Myocyte (in vitro differentiated cells): ENCODE measurements at regions not wholly inside any gene's neighbourhood (a gene's known extent, or its start where the extent isn't known, plus 50 kb on each side); places are given as distances from the start of the nearest gene placed in this dataset.

Experiments used
- DNase-seq: peaks from one replicate; pipeline ENCODE4 v3.0.0-alpha.2; 2012; ENCODE audit warnings: low read depth

DNA sequence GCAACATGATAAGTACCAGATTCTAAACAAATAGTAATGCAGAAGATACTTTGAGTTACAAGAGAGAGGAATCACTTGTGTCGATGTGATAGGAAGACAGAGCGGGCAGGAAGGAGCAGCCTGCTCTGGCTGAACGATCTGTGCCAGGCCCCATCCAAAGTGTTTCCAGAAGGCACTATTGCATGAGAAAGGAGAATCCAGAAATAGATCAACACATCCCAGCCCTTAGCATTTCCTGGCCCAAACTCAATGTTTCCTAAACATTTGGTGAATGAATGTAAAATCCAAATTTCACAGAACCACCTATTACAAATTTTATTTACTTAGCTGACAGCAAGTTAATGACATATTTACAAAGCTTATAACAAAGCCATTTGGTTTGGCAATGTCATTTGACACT is 257.2 kb downstream of the TXNL1 start:
- DNase-seq = no peak

DNA sequence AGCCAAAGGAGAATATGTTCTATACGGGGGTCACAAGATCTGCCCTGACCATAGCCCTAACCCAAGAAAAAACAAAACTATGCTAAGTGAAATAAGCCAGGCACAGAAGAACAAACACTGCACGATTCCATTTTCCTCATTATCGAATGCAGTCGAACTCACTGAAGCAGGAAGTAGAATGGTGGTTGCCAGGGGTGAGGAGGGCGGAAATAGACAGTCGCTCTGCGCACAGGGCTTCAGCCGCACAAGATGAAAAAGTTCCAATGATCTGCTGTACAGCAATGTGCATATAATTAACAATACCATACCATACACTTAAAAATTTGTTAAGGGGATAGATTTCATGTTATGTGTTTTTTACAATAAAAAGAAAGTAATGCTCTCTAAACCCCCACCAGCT is 257.7 kb downstream of the TXNL1 start:
- DNase-seq = no peak

DNA sequence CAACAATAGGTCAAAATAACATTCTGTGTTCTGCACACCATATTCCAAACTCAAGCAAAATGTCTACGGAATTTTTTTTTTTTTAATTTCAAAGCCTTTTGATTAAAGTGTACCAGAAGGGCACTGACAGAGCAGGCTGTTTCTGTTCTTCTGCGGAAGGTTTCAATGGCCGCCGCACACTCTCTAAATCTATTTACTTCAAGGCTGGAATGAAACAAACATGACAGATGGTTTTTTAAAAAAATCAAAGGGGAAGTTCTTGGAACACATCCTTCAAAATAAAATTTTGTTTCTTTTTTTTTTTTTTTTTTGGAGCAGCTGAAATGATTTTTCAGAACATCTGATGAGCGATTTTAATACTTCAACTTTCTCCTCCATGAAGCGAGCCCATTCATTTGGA is 259.1 kb downstream of the TXNL1 start:
- no peak for DNase-seq

DNA sequence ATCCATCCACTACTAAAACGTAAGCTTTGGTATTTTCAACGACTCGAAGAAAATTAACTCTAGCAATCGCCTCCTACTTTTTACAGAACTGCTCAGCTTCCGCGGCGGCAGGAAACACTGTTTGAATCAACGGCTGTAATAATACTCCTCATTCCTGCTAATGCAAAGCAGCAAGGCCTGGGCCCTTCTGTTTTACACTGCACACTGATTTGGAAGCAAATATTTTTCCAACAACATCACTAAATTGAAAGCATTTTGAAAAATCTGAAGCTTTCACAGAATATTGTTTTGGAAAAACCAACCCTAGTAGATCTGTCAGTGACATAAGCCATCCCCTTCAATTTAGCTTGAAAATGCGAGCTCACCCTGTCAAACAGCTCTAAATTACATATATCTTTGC is 261.2 kb downstream of the TXNL1 start:
- DNase-seq = no peak

DNA sequence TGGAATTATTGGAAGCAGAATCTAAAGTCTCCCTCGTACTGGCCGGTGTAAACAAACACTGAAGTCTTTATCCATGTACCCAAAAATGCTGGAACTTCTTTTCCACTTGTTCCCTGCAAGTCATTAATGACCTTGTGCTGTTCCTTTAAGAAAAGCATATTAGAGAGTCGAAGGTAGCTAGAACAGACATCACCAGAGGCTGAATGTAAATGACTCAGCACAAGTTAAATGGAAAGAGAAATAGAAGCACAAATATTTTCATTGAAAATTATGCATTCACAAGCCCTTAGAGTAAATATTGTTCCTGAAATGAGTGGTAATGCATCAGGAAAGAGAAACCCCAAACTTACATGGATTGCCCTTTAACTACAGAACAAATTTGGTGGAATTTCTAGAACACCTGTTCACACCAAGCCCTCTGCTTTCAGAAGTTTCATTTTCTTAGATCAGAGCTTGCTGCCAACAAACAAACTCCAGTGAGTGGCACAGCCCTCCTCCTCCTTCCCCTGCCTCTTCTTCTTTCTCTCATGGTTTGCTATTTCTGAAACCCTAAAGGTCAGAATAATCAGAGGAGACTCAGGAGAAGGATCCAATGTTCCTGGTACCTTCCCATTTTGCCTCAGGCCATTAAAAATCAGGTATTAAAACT is 264.3 kb downstream of the TXNL1 start:
- no peak for DNase-seq

DNA sequence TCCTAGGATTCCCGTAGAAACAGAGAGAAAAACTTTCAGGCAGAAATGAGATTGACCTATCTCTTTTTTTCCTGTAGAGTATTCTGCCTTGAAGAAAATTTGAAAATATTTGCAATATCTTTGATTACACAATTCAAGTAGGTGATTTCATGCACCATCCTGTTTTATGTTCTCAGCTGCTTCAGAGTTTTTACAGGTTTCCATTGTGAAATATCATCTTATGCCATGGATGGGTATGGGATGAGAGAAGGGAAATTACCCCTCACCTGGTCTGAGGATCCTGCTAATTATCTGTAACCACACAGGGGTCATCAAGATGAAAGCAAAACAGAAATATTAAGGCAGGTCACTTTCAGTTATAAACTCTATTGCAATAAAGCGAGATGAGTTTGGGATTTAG is 264.8 kb downstream of the TXNL1 start:
- DNase-seq = no peak

DNA sequence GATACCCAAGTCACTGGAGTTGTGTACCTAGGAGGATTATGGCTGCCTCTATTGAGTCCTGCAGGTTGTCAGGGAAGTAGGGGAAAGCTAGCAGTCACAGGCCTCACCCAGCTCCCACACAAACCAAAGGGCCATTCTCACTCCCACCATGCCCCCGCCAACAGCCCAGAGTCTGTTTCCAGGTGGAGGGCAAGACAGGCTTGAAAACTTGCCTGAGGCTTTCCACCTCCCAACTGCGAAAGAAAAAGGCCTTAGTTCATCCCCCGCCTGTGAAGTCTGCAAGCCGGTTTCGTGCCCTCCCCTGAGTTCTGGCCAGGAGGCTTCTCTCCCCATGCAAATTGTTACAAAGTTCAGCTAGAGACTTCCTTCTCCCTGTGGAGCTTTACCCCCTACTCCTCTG is 270.3 kb downstream of the TXNL1 start:
- no peak for DNase-seq

DNA sequence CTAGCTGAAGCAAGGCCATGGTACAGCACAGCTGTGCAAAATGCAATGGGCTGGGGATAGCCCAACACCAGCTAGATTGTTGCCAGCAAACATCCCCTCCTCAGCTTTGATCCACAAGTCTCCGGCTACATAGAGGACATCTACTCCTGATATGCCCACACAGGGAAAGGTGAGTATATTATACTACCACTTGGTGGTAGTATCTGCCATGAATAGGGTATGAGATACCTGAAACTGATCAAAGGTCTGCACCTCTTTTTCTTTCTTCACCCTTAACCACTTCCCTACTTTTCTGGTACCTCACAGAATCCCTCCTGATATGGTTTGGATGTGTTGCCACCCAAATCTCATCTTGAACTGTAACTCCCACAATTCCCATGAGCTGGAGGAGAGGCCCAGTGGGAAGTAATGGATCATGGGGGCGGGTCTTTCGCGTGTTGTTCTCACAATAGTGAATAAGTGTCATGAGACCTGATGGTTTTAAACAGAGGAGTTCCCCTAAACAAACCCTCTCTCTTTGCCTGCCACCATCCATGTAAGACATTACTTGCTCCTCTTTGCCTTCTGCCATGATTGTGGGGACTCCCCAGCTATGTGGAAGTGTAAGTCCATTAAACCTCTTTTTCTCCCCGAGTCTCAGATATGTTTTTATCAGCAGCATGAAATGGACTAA is 279.6 kb downstream of the TXNL1 start:
- no peak for DNase-seq

DNA sequence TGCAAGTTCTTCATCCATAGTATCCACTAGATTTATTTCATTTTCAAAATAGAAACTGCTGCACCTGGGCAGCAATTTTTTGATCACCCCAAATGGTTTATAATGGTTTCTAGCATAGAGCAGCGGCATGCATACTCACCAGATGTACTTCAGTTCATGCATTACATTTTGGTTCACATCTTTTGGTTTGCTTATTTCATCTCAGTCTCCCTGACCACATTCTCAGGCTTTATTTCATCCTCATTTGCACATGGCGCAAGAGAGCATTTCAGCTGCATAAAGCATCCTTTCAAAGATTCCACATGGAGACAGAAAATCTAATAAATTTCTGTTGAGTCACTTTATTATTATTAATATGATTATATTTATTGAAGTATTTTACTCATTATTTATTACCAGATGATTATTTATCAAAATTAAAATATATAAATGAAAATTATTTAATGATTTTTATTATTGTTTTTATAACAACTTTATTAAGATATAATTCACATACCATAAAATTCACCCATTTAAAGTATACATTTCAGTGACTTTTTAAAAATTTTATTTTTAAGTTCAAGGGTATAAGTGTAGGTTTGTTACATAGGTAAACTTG is 284.6 kb downstream of the TXNL1 start:
- no peak for DNase-seq

DNA sequence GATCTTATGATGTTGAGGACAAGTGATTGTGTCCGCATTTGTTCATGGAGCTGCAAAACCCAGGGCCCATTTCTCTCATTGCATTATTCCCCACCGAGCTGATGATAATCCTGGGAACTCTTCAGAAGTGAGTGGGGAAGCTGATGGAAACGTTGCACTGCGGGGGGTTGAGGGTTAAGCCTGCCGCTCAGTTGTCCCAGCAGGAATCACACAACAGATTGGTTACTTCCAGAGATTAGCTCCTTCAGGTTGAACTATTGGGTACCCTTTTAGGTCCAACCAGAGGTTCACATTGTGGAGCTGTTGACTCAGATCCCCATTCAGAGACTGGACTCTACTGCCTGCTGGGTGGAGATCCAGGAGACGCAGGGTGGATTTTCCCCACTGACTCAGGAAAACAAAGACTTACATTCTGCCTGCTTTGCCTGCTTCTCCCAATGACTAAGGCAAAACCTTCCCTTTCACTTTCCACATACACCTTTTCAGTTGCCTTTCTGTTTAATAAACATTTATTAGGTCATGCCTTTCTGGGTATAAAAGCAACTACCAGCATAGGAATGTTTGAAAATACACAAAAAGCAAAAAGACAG is 286.4 kb downstream of the TXNL1 start:
- no peak for DNase-seq

DNA sequence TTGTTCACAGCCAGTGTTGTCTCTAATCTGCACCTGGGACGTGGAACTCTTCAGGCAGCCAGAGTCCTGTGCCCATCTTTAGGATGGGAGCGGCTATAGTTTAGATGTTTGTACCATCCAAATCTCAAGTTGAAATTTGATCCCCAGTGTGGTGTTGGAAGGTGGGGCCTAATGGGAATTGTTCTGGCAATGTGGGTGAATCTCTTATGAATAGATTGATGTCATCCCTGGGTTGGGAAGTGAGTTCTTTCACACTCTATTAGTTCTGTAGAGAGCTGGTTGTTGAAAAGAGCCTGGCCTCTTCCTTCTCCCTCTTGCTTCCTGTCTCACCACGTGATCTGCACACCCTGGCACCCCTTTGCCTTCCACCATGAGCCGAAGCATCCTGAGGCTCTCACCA is 300.9 kb downstream of the TXNL1 start:
- DNase-seq = no peak

DNA sequence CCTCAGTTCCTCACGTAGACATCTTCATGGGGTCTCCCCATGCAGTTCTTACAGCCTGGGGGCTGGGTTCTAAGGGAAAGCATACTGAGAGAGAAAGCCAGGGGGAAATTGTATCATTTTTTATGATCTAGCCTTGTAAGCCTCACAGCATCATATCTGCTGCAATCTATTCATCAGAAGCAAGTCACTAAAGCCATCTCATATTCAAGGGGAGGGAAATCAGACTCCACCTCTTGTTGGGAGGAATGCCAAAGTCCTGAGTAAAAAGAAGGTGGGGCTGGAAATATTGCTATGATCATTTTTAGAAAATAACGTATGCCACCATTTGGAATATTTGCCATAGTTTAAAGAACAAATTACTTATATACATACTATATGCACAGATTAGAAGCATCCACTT is 304.6 kb downstream of the TXNL1 start:
- DNase-seq = no peak

DNA sequence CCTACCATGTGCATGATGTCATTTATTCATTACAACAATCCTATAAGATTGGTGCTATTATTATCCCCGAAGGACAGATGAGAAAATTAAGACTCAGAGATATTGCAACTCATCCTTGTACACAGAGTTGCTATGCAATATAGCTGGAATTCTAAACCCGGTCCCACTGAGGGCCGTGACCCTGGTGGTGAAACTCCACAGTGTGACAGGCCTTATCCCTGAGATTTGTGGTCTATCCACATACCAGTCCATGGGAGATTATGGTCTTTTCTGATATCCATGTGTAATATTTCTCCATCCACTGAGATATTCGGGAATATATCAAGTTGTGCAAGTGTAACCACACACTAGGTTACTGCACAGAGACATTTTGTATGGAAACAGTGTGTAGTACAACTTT is 305.2 kb downstream of the TXNL1 start:
- no peak for DNase-seq

DNA sequence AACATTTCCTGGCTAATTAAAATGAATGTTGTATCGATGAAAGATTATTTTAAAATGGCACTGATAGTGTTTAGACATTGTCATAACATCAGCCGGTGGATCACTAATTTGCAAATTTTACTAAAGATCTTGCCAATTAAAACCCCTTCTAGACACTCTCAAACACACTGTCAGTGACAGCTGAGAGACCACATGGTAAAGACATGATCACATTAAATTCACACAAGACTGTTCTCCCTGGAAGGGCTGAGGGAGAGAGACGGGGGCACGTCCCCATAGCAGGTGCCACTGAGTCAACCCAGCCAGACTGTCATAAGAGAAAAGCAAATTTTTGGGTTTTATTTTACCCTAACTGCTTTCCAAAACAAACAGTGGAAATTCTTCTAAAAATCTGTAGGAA is 306.0 kb downstream of the TXNL1 start:
- DNase-seq = no peak

DNA sequence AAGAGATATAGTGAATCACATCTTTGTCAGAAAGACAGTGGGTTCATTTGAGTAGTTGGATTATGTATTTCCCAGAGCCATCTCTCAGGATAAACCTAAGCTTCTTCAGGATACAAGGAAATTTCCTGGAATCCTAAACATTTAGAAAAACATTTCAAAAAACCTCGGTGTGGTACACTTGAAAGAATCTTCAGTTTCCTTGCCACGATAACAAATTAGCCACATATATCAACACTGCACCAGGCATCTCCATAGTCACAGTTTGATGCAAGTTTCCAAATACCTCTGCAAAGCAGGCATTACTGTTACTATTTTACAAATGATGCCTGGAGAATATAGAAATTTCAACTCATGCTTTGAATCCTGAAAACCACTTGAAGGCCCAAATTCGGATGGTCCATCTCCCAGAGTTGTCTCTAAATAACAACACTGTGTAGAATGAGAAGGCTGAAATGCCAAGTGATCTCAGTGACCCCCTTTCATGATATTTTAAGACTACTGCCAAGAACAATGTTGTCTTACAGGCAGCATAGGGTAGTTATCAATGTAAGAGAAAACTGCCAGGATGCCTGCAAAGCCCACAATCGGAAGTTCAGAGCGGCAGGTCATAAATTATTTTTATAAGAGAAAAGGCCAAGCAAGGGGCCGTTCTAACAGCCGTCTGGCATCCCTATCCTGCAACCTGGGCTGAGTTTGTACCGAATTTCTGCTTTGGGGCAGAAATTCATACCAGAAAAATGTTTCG is 307.9 kb downstream of the TXNL1 start:
- DNase-seq = no peak

DNA sequence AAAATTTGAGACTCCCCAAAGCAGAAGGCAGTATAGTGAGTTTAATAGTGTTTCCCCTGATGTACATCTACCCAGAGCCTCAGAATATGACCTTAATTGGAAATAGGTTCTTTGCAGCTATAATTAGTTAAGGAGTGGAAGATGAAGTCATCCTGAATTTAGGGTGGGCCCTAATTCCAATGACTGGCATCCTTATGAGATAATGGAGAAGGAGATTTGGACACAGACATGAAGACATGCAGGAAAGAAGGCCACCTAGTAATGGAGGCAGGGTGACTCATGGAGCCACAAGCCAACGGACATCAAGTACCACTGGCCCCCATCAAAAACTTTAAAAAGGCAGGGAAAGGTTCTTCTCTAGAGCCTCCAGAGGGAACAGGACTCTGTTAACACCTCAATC is 308.9 kb downstream of the TXNL1 start:
- DNase-seq = no peak

DNA sequence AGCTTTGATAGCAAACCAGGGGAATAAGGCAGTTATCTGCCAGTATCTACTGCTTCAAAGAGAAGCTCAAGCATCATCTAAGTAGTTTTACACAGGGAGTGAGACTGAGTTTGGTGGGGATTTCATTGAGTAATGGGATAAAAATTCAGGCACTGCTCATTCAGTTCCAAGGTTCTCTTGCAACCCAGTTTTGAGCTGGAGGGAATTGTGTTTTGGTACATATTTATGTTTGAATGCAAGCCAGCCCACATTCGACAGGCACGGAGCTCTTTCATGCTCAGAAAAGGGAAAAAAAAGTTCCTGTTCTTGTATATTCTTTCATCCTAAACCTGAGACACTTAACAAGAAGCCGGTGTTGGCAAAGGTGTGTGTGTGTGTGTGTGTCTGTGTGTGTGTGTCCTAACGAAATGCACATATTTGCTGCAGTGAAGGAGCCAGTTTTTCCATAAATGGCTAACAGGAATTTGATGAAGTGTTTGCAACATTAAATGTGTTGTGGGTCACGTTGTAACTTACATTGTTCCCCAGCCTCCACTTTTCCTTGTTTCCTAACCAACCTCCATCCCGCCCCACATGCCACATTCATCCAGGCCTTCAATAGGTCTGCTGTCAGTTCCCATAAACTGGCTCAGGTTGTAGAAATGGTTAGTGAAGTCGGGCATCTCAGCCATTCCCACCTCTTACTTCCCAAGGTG is 311.1 kb downstream of the TXNL1 start:
- no peak for DNase-seq

DNA sequence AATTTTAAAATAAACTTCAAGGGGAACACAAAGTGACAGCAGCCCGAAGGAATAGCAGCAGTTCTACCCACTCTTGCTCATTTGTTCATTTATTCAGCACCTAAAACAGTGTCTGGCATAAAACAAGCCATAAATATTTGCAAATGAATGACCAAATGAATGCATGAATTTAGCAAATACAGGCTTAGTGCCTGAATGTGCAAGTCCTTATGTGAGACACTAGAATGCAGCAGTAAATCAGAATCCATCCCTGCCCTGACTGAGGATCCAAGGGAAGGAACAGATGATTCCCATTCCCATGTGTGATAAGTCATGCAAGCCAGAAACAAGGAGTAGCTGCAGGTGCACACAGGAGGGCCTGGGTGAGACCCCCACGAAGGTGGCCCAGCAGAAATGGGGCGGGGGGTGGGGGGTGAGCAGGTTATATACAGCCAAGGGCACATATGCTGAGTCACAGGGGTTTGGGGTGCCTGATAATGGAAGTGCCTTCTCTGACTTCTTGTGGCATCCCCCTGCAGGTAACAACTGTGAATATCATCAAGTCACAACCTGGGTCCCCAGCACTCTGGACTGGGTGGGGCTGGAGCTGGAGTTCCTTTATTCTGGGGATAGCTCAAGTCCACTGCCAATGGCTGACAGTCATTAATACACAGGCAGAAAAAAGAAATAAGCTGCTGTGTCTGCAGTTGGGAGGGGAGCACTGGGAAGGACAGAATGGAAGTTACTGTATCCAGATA is 311.9 kb downstream of the TXNL1 start:
- DNase-seq = no peak

DNA sequence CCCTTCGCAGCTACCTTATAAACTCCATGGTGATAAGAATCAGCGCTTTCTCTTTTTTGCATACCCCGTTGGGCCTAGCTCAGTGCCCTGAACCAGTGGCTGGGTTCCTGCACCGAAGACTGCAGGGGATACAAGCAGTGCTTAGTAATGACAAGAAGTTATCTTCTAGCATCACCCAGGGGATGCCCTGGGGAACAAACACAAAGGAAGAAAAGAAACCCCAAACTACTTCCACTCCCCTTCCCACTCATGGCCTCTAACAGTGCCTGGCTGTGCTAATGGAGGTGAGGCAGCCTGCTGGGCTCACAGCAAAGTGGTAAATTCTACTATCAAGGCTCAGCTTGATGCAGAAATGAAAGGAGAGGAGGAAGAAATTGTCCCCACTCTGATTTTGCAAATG is 314.7 kb downstream of the TXNL1 start:
- no peak for DNase-seq

DNA sequence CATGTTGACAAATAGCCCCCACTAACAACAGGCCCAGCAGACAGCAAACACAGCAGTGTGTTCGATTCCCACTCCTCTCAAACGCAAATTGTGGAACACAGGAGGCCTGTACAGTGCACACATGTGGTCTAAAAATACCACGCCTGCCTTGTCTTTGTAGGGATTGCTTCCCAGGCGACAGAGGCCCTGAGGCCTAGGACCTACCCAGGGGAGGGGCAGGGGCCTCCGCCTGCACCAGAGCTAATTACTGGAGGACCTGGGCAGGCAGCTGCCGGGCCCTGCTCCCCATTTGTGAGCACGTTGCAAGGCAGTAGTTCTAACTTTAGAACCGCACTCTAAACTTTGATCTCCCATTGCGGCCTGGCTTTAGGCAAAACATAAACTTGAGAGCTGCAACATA is 316.0 kb downstream of the TXNL1 start:
- DNase-seq = peak; percentile 50

DNA sequence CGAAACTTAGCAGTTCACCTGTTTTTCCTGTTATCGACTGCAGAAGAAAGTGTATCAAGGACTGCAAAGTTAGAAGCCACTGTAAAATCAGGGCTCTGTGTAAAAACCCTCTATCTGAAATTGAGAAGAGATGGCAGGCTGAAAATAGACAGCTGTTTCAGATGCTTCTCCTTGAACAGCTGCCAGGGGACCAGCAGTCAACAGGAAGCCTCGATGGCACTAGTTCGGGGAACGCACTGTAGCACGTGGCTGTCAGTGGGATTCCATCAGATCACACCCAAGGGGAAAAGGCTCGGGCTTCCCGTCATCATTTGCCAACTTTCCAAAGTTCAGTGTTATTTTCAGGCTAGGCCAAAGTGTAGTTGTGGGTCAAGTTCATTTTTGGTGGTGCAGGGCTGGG is 316.9 kb downstream of the TXNL1 start:
- DNase-seq = peak; percentile 57
